Fibroblast of pulmonary artery (primary cell): ENCODE measurements at regions not wholly inside any gene's neighbourhood (a gene's known extent, or its start where the extent isn't known, plus 50 kb on each side); places are given as distances from the start of the nearest gene placed in this dataset.

ENCODE experiments used
- DNase-seq: peaks from one replicate; pipeline ENCODE4 v3.0.0-alpha.2; 2010; ENCODE audit warnings: low read depth
- H3K4me3 ChIP-seq: replicated peaks from 2 replicates; pipeline ENCODE4 v1.5.1; 2011; ENCODE audit warnings: low read depth, mild to moderate bottlenecking, control low read depth, low read length, moderate library complexity
- TF ChIP-seq, protein P1 (sequence below): IDR thresholded peaks from 2 replicates; pipeline ENCODE4 v1.5.1; 2011; ENCODE audit warnings: mild to moderate bottlenecking, control low read depth, low read length, inconsistent platforms; ENCODE audit errors: missing control alignments

DNA sequence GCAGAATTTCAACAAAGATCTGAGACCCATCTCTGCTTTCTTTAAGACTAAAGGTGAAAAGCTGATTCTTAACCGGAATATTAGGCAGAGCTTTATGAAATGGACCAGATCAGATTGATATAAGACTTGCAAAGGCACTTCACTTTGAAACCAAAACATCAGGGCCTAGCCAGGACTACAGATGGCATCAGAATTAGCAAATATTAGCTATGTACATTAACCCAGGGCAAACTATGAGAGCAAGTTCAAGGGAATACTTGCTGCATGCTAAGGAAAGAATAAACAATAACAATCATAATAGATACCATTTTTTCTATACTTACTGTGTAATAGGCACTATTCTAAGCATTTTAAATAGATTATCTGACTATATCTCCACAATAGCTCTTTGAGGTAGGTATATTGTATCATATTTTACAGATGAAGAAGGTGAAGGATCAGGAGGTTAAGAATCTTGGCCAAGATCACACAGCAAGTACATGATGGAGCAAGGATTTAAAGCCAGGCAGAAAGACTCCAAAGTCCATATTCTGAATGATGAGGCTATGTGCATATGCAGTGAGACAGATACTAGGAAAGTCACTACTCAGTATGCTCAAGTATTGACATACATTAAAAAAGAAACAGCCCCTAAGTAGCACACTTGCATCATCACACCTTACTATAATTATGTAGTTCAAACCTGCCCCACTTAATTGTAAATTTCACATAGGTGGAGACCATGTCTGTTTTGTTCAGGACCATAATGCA lies 209.3 kb upstream of the PKN2 start:
- TF ChIP-seq, protein P1, sequence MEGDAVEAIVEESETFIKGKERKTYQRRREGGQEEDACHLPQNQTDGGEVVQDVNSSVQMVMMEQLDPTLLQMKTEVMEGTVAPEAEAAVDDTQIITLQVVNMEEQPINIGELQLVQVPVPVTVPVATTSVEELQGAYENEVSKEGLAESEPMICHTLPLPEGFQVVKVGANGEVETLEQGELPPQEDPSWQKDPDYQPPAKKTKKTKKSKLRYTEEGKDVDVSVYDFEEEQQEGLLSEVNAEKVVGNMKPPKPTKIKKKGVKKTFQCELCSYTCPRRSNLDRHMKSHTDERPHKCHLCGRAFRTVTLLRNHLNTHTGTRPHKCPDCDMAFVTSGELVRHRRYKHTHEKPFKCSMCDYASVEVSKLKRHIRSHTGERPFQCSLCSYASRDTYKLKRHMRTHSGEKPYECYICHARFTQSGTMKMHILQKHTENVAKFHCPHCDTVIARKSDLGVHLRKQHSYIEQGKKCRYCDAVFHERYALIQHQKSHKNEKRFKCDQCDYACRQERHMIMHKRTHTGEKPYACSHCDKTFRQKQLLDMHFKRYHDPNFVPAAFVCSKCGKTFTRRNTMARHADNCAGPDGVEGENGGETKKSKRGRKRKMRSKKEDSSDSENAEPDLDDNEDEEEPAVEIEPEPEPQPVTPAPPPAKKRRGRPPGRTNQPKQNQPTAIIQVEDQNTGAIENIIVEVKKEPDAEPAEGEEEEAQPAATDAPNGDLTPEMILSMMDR, result no peak
- no peak overlapping the region for H3K4me3 ChIP-seq
- DNase-seq, result no peak

DNA sequence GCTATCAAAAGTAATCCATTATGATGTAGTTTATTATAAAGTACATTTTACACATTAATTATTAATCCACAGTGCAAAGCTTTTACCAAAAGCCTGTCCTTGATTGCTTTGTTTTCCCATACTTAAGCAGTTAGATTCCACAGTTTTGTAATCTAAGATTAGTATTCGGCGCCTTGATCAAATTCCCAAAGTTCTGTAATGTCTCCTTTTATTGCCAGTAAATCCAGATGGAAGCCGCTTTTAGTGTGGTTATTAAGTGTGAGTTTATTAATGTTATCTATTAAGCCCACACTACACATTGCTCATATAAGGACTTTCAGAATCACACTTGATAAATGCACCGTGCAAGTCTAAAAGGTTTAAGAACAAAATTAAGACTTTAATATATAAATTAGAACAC lies 199.2 kb upstream of the PKN2 start:
- TF ChIP-seq, protein P1, result no peak
- H3K4me3 ChIP-seq, result no peak overlapping the region
- DNase-seq, result no peak

DNA sequence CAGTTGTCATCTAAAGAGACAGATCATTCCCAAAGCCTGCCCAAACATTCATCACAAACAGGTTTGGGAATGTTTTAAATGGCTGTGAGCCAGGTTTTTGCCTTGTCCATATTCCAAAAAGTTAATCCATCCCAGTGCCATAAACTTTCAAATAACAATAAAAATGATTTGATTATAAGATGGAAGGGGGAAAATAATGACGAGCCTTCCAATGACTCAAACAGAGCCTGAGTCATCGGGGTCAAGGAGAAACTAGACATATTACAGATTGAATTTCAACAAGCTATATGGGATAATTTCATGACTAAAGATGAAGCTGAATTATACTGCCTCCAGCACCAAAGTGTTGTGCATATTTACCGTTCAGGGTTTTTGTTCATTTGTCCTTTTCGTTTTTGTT lies 195.8 kb upstream of the PKN2 start:
- TF ChIP-seq, protein P1, result no peak
- H3K4me3 ChIP-seq, result no peak overlapping the region
- no peak for DNase-seq

DNA sequence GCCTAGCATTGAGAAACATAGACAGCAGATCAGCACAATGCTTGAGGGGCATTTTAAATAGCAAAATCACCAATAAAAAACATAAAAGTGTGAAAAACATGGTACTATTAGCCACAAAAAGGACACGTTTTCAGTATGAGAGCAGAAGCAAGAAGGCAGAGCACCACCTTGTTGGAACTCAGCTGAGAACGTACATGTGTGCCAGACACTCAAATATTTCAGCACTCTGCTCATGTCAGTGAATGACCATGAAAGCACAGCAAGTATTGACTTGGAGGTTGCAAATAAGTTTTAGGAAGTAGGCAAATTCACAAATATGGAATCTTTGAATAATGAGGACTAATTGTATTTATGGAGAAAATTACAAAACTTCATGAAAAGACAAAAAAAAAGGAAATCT lies 193.4 kb upstream of the PKN2 start:
- no peak for DNase-seq

DNA sequence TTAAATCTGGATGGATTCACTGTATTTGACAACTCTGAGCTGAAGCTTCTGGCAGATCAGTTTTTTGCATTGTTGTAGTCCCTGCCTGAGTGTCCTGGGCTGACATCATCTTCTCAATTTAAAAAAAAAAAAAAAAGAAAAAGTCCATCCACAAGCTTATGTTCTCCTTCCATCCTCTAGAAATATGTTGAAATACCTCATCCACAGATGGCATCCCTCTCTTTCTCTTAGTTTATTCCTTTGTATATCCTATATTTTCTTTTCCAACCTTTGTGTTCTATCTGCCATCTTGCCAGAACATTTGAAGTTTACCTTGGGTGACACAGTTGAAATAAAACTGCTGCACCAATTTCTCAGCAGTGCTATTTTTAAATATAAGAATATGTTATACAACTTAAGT lies 184.4 kb upstream of the PKN2 start:
- TF ChIP-seq, protein P1, result no peak
- no peak for DNase-seq
- H3K4me3 ChIP-seq, result no peak overlapping the region

More for the DNA sequence above, 193.4 kb upstream of the PKN2 start:
- H3K4me3 ChIP-seq, result no peak overlapping the region
- TF ChIP-seq, protein P1, result no peak

DNA sequence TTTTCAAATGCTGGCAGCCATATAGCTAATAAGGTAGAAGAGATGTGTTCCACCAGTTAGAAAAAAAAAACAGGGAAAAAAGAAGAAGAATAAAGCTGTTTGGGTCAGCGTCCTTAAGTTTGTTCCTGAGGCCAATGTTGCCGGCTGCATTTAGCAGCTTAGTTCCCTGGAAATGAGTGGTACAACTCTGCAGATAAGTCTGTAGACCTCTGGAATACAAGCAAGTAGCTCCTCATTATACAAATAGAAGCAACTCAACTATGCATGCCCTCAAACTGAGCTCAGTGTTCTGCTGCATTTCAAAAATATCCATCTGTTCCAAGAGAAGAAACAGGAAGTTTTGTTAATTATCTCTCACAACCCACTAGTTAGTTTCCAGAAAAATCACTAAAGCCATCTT lies 181.2 kb upstream of the PKN2 start:
- no peak for DNase-seq

DNA sequence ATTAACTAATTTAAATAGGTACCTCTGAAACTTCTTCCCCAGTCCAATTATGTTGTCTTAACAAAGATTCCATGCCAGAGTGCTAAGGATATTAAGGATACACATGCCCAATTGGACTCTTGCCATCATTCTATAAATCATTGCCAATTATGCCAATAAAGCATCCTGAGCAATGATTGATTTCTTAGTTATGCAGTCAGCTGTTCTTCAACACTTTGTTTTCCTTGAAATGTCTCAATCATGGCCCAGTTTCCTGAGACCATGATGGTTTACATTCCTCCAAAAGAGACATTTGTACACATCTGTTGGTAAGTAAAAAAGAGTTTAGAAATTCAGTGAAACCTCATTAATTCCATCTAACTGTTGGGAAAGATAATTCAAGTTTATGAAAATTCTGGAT lies 180.4 kb upstream of the PKN2 start:
- H3K4me3 ChIP-seq, result no peak overlapping the region
- DNase-seq, result no peak
- TF ChIP-seq, protein P1, result no peak

More for the DNA sequence above, 181.2 kb upstream of the PKN2 start:
- TF ChIP-seq, protein P1, result no peak
- H3K4me3 ChIP-seq, result no peak overlapping the region
